Stimulated activated naive CD4-positive, alpha-beta T cell (primary cell): ENCODE measurements at regions not wholly inside any gene's neighbourhood (a gene's known extent, or its start where the extent isn't known, plus 50 kb on each side); places are given as distances from the start of the nearest gene placed in this dataset.

Experiments used
- DNase-seq, 6 experiments: peaks; one replicate each; lab custom pipeline; 2025; lab: John Stamatoyannopoulos, UW

GRCh38 chr7:85074-85882 lies 107.1 kb upstream of the FAM20C start:
- no peak for DNase-seq

- DNase-seq: no peak
These were observed 106.4 kb upstream of the FAM20C start for GRCh38 chr7:85883-86515.

DNA sequence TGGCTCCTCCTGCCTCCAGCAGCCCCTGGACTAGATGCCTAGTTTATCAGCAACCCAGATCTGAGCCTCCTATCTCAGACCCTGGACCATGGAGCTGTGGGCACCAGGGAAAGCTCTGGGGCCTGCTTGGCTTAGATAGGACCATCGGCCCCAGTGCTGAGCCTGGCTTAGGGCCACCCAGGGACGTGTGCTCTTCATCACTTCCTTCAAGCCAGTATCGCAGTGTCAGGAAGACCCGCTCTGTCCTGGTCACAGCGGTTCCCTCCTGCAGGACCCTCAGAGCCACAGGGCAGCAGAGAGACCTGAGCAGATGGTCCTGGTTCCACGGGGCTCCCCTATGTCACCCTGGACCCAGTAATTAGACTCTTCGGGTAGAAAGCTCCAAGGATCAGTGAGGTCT lies 105.7 kb upstream of the FAM20C start:
- DNase-seq: no peak

DNA sequence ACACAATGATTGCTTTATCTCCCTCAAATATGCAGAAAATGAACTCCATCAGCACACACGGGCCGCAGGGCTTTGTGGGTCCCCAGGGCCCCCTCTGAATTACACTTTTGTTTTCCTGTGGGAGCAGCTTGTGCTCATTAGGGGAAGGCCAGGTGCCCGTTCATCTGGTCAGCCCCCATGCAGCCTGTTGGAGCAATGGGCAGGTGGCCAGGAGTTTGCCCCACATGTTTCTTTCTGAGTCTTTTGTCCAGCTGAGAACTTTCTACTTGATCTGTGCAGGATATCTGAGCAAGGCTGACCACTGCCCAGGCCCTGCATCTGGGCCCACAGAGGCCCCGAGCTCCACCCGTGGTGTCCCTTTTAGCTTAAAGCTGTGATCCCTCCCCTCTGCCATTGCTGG lies 105.3 kb upstream of the FAM20C start:
- no peak for DNase-seq

DNA sequence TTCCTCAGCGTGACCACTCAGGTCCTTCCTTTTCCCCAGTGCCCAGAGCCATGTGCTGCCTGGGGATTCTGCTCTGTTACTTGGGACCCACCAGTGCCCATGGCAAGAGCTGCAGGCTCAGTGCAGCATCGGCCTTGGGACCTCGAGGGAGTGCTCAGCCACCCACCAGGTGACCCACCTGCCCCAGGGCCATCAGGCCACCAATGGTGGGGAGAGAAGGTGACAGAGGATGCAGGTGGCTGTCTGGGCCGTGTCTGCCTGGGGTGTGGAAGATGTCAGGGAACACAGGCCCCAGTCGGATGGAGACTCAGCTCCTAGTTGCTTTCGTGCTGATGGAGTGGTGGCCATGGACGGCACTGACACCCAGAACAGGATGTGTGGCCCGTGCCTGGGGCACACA lies 104.7 kb upstream of the FAM20C start:
- no peak for DNase-seq

- no peak for DNase-seq
These were observed 104.1 kb upstream of the FAM20C start for GRCh38 chr7:88095-88926.

- DNase-seq: no peak
These were observed 103.5 kb upstream of the FAM20C start for GRCh38 chr7:88927-89231.

- no peak for DNase-seq
These were observed 102.9 kb upstream of the FAM20C start for GRCh38 chr7:89232-90019.

DNA sequence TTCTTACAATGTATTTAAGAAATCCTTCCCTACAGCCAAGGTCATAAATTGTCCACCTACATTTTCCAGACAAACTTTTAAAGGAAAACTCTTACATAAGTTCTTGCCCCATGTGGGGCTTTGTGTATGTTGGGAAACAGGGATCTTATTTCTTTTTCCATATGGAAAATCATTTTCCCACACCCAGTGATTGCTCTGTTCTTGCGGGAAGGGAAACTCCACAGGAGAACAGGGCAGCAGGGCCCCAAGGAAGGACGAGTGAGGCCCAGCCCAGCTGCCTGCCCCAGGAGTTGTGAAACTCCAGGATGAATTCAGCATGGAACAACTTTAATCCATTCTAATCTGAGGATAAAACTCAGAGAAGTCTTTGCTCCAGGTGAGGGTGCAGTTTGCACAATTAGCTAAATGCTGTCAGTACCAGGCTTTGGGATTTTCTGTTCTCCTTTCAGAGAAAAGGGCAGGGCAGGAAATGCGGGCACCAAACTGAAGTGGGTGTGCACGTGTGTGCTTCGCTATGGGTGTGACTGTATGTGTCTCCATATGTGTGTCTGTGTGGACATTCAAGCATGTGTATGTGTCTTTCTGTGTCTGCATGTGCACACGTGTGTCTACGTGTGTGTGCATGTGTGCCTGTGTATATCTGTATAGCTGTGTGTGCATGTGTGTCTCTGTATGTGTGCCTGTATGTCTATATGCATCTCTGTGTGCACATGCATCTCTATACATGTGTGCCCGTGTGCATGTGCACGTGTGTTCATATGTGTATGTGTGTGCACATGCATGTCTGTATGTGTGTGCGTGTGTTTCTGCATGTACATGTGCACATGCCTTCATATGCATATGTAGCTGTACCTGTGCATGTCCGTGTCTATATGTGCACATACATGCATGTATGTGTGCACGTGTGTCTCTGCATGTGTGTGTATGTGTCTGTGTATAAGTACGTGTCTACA lies 102.0 kb upstream of the FAM20C start:
- DNase-seq: no peak

GRCh38 chr7:91396-92175 lies 100.8 kb upstream of the FAM20C start:
- DNase-seq: no peak

- no peak for DNase-seq
These were observed 100.1 kb upstream of the FAM20C start for GRCh38 chr7:92231-92674.

- DNase-seq: no peak
These were observed 99.3 kb upstream of the FAM20C start for GRCh38 chr7:92888-93672.

DNA sequence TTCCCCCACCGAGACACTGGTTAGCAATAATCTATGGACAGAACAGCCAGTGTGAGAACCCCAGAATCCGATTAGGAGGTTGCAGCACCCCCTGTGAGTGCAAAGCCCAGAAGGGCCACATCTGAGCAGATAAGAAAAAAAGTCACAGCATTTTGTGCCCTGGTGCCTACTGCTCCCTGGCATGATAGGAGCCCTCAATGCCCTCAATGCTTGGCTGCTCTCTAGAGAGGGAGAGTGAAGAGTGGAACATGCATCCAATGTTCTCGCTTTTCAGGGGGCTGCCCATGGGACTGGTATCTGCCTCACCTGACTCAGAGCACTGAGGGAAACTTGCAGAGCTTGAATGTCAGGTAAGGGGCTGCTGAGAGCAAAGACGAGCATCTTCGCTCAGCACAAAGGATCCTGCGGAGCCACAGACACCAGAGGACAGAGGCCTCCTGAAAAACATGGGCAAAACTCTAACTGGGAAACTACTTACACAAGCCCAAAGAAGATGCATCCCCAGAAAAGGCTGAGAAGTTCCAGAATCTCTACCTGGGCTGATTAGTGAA lies 98.0 kb upstream of the FAM20C start:
- DNase-seq: no peak

GRCh38 chr7:95180-95862 lies 97.0 kb upstream of the FAM20C start:
- DNase-seq: no peak

DNA sequence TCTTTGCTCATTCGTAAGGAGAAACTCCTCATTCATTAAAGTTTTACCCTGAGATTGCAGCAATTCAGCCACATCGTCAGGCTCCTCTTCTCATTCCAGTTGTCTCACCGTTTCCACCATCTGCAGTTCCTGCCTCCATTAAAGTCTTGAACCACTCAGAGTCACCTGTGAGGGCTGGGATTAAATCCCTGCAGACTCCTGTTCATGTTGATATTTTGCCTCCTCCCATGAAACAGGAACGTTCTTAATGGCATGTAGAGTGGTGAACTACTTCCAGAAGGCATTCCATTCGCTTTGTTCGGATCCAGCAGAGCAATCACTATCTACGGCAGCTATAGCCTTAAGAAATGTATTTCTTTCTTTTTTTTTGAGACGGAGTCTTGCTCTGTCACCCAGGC lies 96.5 kb upstream of the FAM20C start:
- no peak for DNase-seq

DNA sequence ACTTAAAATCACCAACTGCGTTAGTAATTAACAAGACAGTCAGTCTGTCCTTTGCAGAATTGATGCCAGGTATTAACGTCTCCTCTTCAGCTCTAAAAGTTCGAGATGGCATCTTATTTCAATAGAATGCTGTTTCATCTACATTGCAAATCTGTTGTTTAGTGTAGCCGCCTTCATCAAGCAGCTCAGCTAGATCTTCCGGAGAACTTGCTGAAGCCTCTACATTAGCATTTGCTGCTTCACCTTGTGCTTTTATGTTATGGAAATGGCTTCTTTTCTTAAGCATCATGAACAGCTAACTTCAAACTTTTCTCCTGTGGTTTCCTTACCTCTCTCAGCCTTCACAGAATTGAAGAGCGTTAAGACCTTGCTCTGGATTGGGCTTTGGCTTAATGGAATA lies 95.5 kb upstream of the FAM20C start:
- DNase-seq: no peak

DNA sequence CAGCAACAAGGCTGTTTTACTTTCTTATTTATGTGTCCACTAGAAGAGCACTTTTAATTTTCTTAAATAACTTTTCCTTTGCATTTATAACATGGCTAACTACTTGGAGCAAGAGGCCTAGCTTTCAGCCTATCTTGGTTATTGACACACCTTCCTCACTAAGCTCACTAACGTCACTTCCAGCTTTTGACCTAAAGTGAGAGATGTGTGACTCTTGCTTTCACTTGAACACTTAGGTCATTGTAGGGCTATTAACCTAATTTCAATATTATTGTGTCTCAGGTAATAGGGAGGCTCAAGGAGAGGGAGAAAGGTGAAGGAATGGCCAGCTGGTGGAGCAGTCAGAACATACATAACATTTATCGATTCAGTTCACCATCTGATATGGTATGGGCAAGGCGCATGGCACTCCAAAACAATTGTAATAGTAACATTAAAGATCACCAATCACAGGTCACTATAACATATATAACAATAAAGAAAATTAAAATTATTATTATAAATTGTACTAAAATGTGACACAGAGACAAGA lies 95.0 kb upstream of the FAM20C start:
- DNase-seq: no peak
